Activated naive CD4-positive, alpha-beta T cell treated with anti-CD3 and anti-CD28 coated beads for 36 hours (primary cell): ENCODE measurements at regions not wholly inside any gene's neighbourhood (a gene's known extent, or its start where the extent isn't known, plus 50 kb on each side); places are given as distances from the start of the nearest gene placed in this dataset.

Source experiments
- CTCF ChIA-PET: fragments of 350-600 bp; sonication (Branson Sonifier 250); formaldehyde crosslinking; loops from one replicate; lab custom pipeline; 2021; ENCODE audit warnings: antibody characterized with exemption; lab: Charles Lee
- DNase-seq: peaks from one replicate; pipeline ENCODE4 v3.0.0-alpha.2; 2020
- H3K27ac Mint-ChIP-seq: one replicate; pipeline ENCODE4 v1.8.0; 2021; ENCODE audit warnings: mild to moderate bottlenecking, mixed read lengths
- H3K27me3 Mint-ChIP-seq: one replicate; pipeline ENCODE4 v1.8.0; 2021; ENCODE audit warnings: low read depth, mixed read lengths
- H3K36me3 Mint-ChIP-seq: one replicate; pipeline ENCODE4 v1.8.0; 2021; ENCODE audit warnings: low read depth, mixed read lengths
- H3K4me1 Mint-ChIP-seq: one replicate; pipeline ENCODE4 v1.8.0; 2021; ENCODE audit warnings: low read depth, mixed read lengths
- H3K4me3 Mint-ChIP-seq: one replicate; pipeline ENCODE4 v1.8.0; 2021; ENCODE audit warnings: mild to moderate bottlenecking, moderate library complexity, mixed read lengths
- H3K9me3 Mint-ChIP-seq: one replicate; pipeline ENCODE4 v1.8.0; 2021; ENCODE audit warnings: mixed read lengths
- intact Hi-C: fragments of 100-400 bp; cut with micrococcal nuclease; formaldehyde crosslinking; loops from one replicate; pipeline ENCODE4 v1.15.1; 2023

DNA sequence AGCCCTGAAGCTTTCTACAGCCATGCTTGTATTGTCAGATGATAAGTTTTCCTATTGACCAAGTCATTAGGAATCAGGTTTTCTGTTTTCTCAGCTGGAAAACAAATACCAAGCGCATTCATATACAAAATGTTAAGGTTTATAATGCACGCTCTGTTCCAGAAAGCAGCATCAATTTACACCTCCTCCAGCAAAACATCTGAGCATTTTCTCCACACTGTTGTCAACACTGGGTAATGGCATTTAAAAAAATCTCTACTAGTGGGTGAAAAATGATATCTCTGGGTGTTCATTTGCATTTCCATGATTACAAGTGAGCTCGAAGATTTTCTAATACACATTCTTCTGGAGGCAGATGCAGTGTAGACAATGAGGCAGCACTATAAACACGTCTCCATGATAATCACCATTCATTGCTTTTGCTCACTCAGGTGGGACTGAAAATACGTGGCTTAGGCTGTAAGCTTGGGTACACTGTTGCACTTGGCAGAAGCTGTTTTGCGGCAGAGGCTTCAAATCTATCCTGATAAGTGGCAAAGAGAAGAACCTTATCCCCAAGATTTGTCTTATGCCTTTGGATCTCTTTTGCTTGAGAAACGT, 114.8 kb upstream of the PLPP4 start:
- H3K4me3 Mint-ChIP-seq, result no peak overlapping the region
- intact Hi-C loops, result no loop called here
- H3K9me3 Mint-ChIP-seq, result no peaks in the 10 kb centered on the region
- H3K27ac Mint-ChIP-seq, result no peak overlapping the region
- H3K27me3 Mint-ChIP-seq, result peaks cover 14% of the 10 kb centered on the region
- no peaks in the 10 kb centered on the region for H3K36me3 Mint-ChIP-seq
- CTCF ChIA-PET, result interaction anchor here (1.0 to 1.2 kb wide), 2 partner anchors 82 to 120 kb away, joined by 3 to 4 read pairs; no protein-coding TSS in a partner anchor
- no peaks in the 10 kb centered on the region for H3K4me1 Mint-ChIP-seq
- no peak for DNase-seq

DNA sequence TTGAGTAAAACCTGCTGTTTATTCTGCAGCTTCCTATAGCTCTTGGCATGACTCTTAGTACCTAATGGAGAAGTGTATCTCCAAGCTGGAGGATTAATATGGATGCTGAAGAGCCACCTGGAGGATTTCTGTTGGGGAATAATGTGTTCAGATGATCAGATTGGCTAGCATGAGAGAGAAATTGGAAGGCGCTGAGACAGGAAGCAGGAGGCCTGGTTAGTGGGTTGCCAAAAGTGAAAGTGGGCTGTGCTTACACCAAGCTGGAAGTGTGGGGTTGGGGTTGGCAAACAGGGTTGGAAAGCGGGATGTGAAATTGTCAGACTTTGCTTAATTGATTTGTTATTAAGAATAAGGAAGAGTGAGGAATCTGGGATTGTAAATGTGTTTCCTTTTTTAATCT, 111.8 kb upstream of the PLPP4 start:
- CTCF ChIA-PET, result no interaction called here
- H3K9me3 Mint-ChIP-seq, result no peaks in the 10 kb centered on the region
- no peaks in the 10 kb centered on the region for H3K4me1 Mint-ChIP-seq
- intact Hi-C loops, result no loop called here
- no peak overlapping the region for H3K4me3 Mint-ChIP-seq
- DNase-seq, result no peak
- H3K36me3 Mint-ChIP-seq, result no peaks in the 10 kb centered on the region
- peaks cover 7% of the 10 kb centered on the region for H3K27me3 Mint-ChIP-seq
- no peak overlapping the region for H3K27ac Mint-ChIP-seq

DNA sequence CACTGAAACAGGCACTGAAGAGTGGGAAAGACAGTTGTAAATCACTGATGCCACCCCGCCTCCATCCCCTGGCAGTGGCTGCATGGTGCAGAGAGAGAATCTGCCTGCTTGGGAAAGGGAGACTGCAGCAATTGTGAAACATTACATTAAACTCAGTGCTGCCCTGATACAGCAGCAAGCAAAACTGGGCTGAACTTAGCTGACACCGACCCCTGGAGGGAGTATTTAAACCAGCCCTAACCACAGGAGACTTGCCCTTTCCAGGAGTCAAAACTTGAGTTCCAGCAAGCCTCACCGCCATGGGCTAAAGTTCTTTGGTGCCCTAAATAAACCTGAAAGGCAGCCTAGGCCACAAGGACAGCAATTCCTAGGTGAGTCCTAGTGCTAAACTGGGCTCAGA, 109.4 kb upstream of the PLPP4 start:
- intact Hi-C loops, result no loop called here
- no peak for DNase-seq
- Mint-ChIP-seq H3K36me3 (no peaks in the 10 kb centered on the region), H3K9me3 (no peaks in the 10 kb centered on the region), H3K27me3 (peaks cover 4% of the 10 kb centered on the region), H3K4me1 (no peaks in the 10 kb centered on the region), H3K27ac (no peak overlapping the region), H3K4me3 (no peak overlapping the region)
- CTCF ChIA-PET, result no interaction called here

DNA sequence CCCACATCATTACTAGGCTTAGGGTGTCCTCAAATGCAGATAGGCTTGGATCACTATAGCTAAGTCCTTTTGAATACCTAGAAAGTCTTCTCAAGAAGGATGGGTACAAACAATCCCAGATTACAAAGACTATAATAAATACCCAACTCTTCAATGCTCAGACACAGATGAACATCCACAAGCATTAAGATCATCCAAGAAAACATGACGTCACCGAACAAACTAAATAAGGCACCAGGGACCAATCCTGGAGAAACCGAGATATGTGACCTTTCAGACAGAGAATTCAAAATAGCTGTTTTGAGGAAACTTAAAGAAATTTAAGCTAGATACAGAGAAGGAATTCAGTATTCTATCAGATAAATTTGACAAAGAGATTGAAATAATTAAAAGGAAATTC, 108.0 kb upstream of the PLPP4 start:
- no peak for DNase-seq
- Mint-ChIP-seq H3K4me3 (no peak overlapping the region), H3K27me3 (no peaks in the 10 kb centered on the region), H3K4me1 (no peaks in the 10 kb centered on the region), H3K36me3 (no peaks in the 10 kb centered on the region), H3K27ac (no peak overlapping the region), H3K9me3 (no peaks in the 10 kb centered on the region)
- CTCF ChIA-PET, result interaction anchor here (1.7 kb wide), 1 partner anchor 12 kb away, joined by 5 read pairs; no protein-coding TSS in a partner anchor
- intact Hi-C loops, result no loop called here

DNA sequence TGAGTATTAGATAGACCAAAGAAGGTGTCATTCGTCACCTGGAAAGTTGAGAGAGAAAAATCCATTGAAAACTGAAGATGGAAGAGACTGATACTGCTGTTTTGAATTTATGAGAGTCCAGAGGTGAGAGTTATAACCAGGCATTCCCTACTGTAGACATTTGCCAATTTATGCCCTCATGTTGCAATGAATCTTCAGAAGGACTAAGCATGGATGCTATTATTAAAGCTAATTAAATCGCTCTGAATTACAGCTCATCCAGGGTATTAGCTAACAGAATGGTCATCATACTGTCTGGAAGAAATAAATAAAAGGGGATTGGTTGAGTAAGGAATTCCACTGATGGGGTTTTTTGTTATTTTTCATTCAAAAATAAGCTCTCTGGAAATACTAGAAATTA, 101.6 kb upstream of the PLPP4 start:
- Mint-ChIP-seq H3K27ac (no peak overlapping the region), H3K4me3 (no peak overlapping the region), H3K36me3 (no peaks in the 10 kb centered on the region), H3K9me3 (peaks cover 2% of the 10 kb centered on the region), H3K4me1 (no peaks in the 10 kb centered on the region), H3K27me3 (no peaks in the 10 kb centered on the region)
- intact Hi-C loops, result no loop called here
- CTCF ChIA-PET, result no interaction called here
- no peak for DNase-seq

DNA sequence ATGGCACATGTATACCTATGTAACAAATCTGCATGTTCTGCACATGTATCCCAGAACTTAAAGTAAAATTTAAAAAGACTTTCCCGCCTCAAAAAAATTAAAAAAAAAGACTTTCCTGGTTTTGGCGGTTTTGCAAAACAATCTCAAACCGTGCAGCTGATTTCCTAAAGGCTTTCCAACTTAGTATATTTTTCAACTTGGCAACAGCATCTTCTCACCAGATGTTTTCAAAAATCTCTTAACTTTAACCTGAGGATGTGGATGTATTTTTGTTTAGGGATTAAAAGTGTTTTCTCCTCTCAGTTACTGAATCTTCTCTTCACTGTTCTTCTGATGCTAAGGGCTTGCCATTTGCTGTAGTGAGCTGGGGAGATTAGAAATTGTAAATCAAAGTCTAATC, 96.5 kb upstream of the PLPP4 start:
- H3K27ac Mint-ChIP-seq, result no peak overlapping the region
- intact Hi-C loops, result no loop called here

DNA sequence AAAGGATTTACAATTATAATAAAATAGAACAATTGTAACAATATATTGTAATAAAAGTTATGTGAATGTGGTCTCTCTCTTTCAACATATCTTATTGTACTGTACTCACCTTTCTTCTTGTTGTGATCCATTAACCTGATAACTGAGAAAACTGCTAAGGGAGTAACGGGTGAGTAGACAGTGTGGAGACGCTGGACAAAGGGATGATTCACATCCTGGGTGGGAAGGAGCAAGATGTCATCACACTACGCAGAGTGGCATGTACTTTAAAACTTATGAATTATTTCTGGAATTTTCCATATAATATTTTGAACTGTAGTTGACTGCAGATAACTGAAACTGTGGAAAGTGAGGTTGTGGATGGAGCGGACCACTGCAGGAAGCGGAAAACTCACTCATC, 91.2 kb upstream of the PLPP4 start:
- DNase-seq, result no peak
- CTCF ChIA-PET, result interaction anchor here (1.7 kb wide), 1 partner anchor 9 kb away, joined by 4 read pairs; no protein-coding TSS in a partner anchor
- Mint-ChIP-seq H3K4me1 (no peaks in the 10 kb centered on the region), H3K4me3 (no peak overlapping the region), H3K27ac (no peak overlapping the region), H3K36me3 (no peaks in the 10 kb centered on the region), H3K27me3 (peaks cover 5% of the 10 kb centered on the region), H3K9me3 (no peaks in the 10 kb centered on the region)
- intact Hi-C loops, result no loop called here

More for the DNA sequence above, 96.5 kb upstream of the PLPP4 start:
- peaks cover 2% of the 10 kb centered on the region for H3K9me3 Mint-ChIP-seq
- CTCF ChIA-PET, result no interaction called here
- H3K36me3 Mint-ChIP-seq, result no peaks in the 10 kb centered on the region
- no peaks in the 10 kb centered on the region for H3K4me1 Mint-ChIP-seq
- peaks cover 3% of the 10 kb centered on the region for H3K27me3 Mint-ChIP-seq
- no peak for DNase-seq
- H3K4me3 Mint-ChIP-seq, result no peak overlapping the region

DNA sequence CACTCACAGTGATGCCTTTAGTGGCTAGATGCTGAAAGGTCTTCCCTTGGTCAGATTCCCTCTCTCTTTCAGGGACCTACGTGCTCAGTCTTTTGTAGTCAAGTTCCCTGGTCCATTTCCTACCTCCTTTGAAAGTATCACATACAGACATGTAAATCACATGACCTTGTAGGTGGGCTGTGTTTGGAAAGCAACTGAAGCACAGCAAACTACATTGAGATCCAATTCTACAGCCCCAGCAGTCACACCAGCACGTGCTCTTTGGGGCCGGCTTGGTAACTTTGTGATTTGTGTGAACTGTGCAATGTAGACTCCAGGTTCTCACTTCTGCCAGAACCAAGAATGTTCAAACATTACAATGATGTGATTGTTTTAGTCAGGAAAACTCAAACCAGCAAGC, 89.7 kb upstream of the PLPP4 start:
- Mint-ChIP-seq H3K27me3 (peaks cover 10% of the 10 kb centered on the region), H3K4me1 (no peaks in the 10 kb centered on the region), H3K4me3 (no peak overlapping the region), H3K9me3 (no peaks in the 10 kb centered on the region), H3K27ac (no peak overlapping the region), H3K36me3 (no peaks in the 10 kb centered on the region)
- CTCF ChIA-PET, result no interaction called here
- intact Hi-C loops, result no loop called here
- DNase-seq, result no peak

DNA sequence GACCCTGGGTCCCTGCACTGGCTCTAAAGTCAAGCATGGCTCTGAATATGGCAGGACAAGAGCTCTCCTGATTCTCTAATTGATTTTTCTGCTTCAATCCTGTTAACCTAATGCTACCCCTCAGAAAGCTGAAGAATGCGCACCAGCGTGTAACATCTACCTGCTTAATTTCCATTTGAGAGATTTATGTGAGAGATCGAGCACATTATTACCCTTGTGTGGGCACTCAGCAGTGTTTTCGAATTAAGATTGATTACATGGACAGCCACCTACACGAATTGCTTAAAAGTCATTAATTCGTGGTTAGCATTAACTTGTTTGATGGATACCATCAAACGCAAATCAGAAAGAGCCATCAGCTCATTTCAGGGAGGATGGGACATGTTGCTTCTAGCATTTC, 88.7 kb upstream of the PLPP4 start:
- no peak for DNase-seq
- Mint-ChIP-seq H3K36me3 (no peaks in the 10 kb centered on the region), H3K4me1 (no peaks in the 10 kb centered on the region), H3K9me3 (no peaks in the 10 kb centered on the region), H3K4me3 (no peak overlapping the region), H3K27ac (no peak overlapping the region), H3K27me3 (peaks cover 10% of the 10 kb centered on the region)
- intact Hi-C loops, result no loop called here
- CTCF ChIA-PET, result no interaction called here

DNA sequence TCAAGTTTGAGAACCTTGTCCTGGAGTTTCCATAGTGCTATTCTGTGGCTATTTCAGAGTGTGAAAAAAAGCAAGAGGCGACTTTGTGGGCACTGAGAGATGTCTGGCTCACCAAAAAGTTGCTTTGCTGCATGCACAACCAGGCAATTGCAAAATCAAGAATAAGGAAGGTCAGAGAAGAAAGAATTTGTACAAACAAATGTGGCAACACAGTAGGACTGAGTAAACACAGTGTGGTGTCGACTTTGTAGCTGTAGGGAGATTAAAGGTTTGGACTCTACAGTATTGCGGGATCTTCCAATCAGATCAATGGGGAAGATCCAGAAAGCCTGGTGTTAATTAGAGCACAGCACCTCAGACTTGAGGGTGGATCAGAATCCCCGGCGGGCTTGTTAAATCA, 88.1 kb upstream of the PLPP4 start:
- no peaks in the 10 kb centered on the region for H3K9me3 Mint-ChIP-seq
- CTCF ChIA-PET, result no interaction called here
- peaks cover 10% of the 10 kb centered on the region for H3K27me3 Mint-ChIP-seq
- no peak for DNase-seq
- H3K36me3 Mint-ChIP-seq, result no peaks in the 10 kb centered on the region
- H3K4me3 Mint-ChIP-seq, result no peak overlapping the region
- no peak overlapping the region for H3K27ac Mint-ChIP-seq
- intact Hi-C loops, result no loop called here
- no peaks in the 10 kb centered on the region for H3K4me1 Mint-ChIP-seq

DNA sequence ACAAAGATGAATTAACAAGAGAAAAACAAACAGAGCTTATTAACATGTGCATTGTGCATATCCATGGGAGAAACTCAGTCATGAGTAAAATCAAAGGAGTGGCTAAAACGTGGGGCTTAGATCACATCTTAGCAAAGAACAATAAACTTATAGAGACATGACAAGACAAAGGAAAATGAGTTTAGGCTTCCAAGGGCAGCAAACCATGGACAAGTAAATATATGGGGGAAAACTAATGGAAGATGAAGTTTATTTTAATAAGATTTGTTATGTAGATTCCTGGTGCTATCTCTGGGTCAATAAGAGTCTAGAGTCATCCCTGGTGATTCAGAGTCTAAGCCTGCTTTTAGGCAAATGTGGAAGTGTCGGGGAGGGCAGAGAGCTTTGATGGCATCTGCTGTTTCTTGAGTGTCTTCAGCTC, 87.2 kb upstream of the PLPP4 start:
- CTCF ChIA-PET, result interaction anchor here (0.6 kb wide), 1 partner anchor 16 kb away, joined by 3 read pairs; no protein-coding TSS in a partner anchor
- Mint-ChIP-seq H3K4me1 (no peaks in the 10 kb centered on the region), H3K9me3 (no peaks in the 10 kb centered on the region), H3K27me3 (peaks cover 8% of the 10 kb centered on the region), H3K4me3 (no peak overlapping the region), H3K36me3 (no peaks in the 10 kb centered on the region), H3K27ac (no peak overlapping the region)
- no peak for DNase-seq
- intact Hi-C loops, result no loop called here

DNA sequence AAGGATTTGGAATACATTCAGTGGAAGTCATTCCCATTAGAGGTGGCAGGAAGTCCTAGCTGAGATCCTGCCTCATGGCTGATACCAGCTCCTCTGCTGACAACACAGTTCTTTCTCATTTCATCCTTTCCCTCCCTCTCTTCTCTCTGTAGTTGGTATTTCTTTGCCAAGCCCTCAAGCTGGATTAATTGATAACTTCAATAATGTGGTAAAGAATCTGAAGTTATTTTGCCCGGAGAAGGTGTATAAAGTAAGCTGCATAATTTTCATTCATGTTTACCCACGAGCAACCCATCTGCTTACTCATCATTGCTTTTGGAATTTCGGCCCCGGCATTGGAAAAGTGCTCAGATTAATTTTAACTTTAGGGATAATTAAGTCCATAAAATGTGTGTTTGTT, 85.2 kb upstream of the PLPP4 start:
- H3K27ac Mint-ChIP-seq, result no peak overlapping the region
- H3K4me3 Mint-ChIP-seq, result no peak overlapping the region

DNA sequence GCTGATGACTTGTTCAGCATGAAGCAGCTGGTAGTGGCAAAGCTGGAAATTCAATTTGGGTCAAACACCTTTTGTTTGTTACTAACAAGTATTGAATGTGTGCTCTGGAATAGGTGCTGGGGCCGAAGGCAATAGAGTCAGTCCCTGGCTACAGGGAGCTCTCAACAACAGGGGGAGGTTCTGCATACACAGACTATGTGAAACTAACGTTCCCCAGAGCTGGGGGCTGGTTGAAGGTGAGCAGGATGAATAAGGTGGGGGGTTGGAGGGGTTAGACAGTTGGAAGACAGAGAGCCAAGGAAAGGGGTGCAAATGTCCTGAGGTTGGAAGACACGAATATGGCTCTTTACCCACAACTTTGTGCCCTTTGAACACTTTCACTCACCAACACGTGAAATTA, 84.1 kb upstream of the PLPP4 start:
- CTCF ChIA-PET, result no interaction called here
- Mint-ChIP-seq H3K27ac (no peak overlapping the region), H3K4me1 (no peaks in the 10 kb centered on the region), H3K36me3 (no peaks in the 10 kb centered on the region), H3K9me3 (no peaks in the 10 kb centered on the region), H3K27me3 (peaks cover 7% of the 10 kb centered on the region), H3K4me3 (no peak overlapping the region)
- no peak for DNase-seq
- intact Hi-C loops, result no loop called here

More for the DNA sequence above, 85.2 kb upstream of the PLPP4 start:
- no peak for DNase-seq
- Mint-ChIP-seq H3K27me3 (peaks cover 7% of the 10 kb centered on the region), H3K4me1 (no peaks in the 10 kb centered on the region), H3K9me3 (no peaks in the 10 kb centered on the region), H3K36me3 (no peaks in the 10 kb centered on the region)
- CTCF ChIA-PET, result no interaction called here
- intact Hi-C loops, result no loop called here
